Urothelium cell line (cell line): ENCODE measurements at regions not wholly inside any gene's neighbourhood (a gene's known extent, or its start where the extent isn't known, plus 50 kb on each side); places are given as distances from the start of the nearest gene placed in this dataset.

Experiments
- DNase-seq: peaks from one replicate; pipeline ENCODE4 v3.0.0; 2011; ENCODE audit warnings: low spot score, mixed read lengths
- FAIRE-seq: peaks from 2 replicates; lab custom pipeline; 2011; peaks lifted over from hg19 to GRCh38; lab: Jason Lieb, UNC

GRCh38 chr6:91299544-91300491 is 712.9 kb upstream of the MAP3K7 start:
- FAIRE-seq (no peak), DNase-seq (no peak)

GRCh38 chr6:91298543-91299145 is 711.8 kb upstream of the MAP3K7 start:
- FAIRE-seq (no peak), DNase-seq (no peak)

- DNase-seq (no peak), FAIRE-seq (no peak)
Measured at GRCh38 chr6:91293395-91293794, 706.5 kb upstream of the MAP3K7 start.

- no peak for DNase-seq
- no peak for FAIRE-seq
Measured at GRCh38 chr6:91291071-91291470, 704.2 kb upstream of the MAP3K7 start.

- FAIRE-seq (no peak), DNase-seq (no peak)
Measured at GRCh38 chr6:91288741-91289140, 701.9 kb upstream of the MAP3K7 start.

- FAIRE-seq (no peak), DNase-seq (no peak)
Measured at GRCh38 chr6:91281901-91282300, 695.0 kb upstream of the MAP3K7 start.

GRCh38 chr6:91280494-91280830 is 693.6 kb upstream of the MAP3K7 start:
- DNase-seq, result no peak
- FAIRE-seq, result no peak

GRCh38 chr6:91279740-91280493 is 693.0 kb upstream of the MAP3K7 start:
- no peak for FAIRE-seq

GRCh38 chr6:91278416-91278815 is 691.5 kb upstream of the MAP3K7 start:
- FAIRE-seq, result no peak
- no peak for DNase-seq

More at GRCh38 chr6:91279740-91280493, 693.0 kb upstream of the MAP3K7 start:
- DNase-seq, result no peak

- no peak for FAIRE-seq
- DNase-seq, result peak; percentile 12
Measured at GRCh38 chr6:91276315-91276714, 689.4 kb upstream of the MAP3K7 start.

GRCh38 chr6:91273729-91274128 is 686.9 kb upstream of the MAP3K7 start:
- FAIRE-seq, result no peak
- DNase-seq, result no peak

- no peak for FAIRE-seq
- no peak for DNase-seq
Measured at GRCh38 chr6:91271807-91272206, 684.9 kb upstream of the MAP3K7 start.

GRCh38 chr6:91268941-91269340 is 682.1 kb upstream of the MAP3K7 start:
- no peak for DNase-seq
- no peak for FAIRE-seq

- DNase-seq (no peak), FAIRE-seq (no peak)
Measured at GRCh38 chr6:91267246-91267645, 680.4 kb upstream of the MAP3K7 start.

GRCh38 chr6:91266156-91266555 is 679.3 kb upstream of the MAP3K7 start:
- DNase-seq (no peak), FAIRE-seq (no peak)

- DNase-seq (no peak), FAIRE-seq (no peak)
Measured at GRCh38 chr6:91243436-91243835, 656.6 kb upstream of the MAP3K7 start.

- DNase-seq, result no peak
- no peak for FAIRE-seq
Measured at GRCh38 chr6:91242614-91242949, 655.7 kb upstream of the MAP3K7 start.

GRCh38 chr6:91241946-91242613 is 655.2 kb upstream of the MAP3K7 start:
- DNase-seq, result no peak
- no peak for FAIRE-seq

GRCh38 chr6:91240878-91241603 is 654.2 kb upstream of the MAP3K7 start:
- FAIRE-seq, result no peak
- DNase-seq, result no peak

GRCh38 chr6:91221072-91221720 is 634.3 kb upstream of the MAP3K7 start:
- no peak for FAIRE-seq
- no peak for DNase-seq
